Astrocyte (in vitro differentiated cells and primary cell): ENCODE measurements at regions not wholly inside any gene's neighbourhood (a gene's known extent, or its start where the extent isn't known, plus 50 kb on each side); places are given as distances from the start of the nearest gene placed in this dataset.

Experiments
- CTCF ChIP-seq: IDR thresholded peaks from 2 replicates; pipeline ENCODE4 v1.5.1; 2011; ENCODE audit warnings: low read depth, mild to moderate bottlenecking, inconsistent platforms, low read length, moderate library complexity; ENCODE audit not compliant: insufficient read depth
- EZH2 ChIP-seq: IDR thresholded peaks from 2 replicates; pipeline ENCODE4 v1.6.1; 2012; ENCODE audit warnings: mild to moderate bottlenecking, low read length, inconsistent platforms; ENCODE audit not compliant: insufficient read depth

GRCh38 chr3:153038367-153038766, 123.7 kb upstream of the RAP2B start:
- TF ChIP-seq EZH2 (no peak), CTCF (no peak)
